Esophagus muscularis mucosa (tissue), 4 donors: ENCODE measurements at regions not wholly inside any gene's neighbourhood (a gene's known extent, or its start where the extent isn't known, plus 50 kb on each side); places are given as distances from the start of the nearest gene placed in this dataset.
A peak's percentile ranks its signal among the peaks of the same experiment; 100 is the strongest.

Experiments
- DNase-seq: peaks from one replicate; pipeline ENCODE4 v3.0.0-alpha.2; 2017; ENCODE audit errors: extremely low spot score
- H3K27ac ChIP-seq, 4 donors: fragments of 200-600 bp; sonication (generic); replicated peaks in 1 of 4; 1 replicate in 3 of 4; 2 replicates in 1 of 4; pipeline ENCODE4 v1.5.1; 2016 to 2019; ENCODE audit warnings: mild to moderate bottlenecking in 1 of 4
- H3K27me3 ChIP-seq, 4 donors: fragments of 200-600 bp; sonication (generic); one replicate each; pipeline versions ENCODE4 v1.5.1 to v1.6.0; 2016 to 2019
- H3K36me3 ChIP-seq, 4 donors: fragments of 200-600 bp; sonication (generic); one replicate each; pipeline ENCODE4 v1.5.1; 2016 to 2019
- H3K4me1 ChIP-seq, 4 donors: fragments of 200-600 bp; sonication (generic); one replicate each; pipeline ENCODE4 v1.5.1; 2016 to 2019
- H3K4me3 ChIP-seq, 4 donors: fragments of 200-600 bp; sonication (generic); 1 replicate in 2 of 4; 2 replicates in 2 of 4; pipeline ENCODE4 v1.5.1; 2016 to 2019; ENCODE audit warnings: mild to moderate bottlenecking in 4 of 4, moderate library complexity in 1 of 4
- H3K9me3 ChIP-seq, 4 donors: fragments of 200-600 bp; sonication (generic); 1 replicate in 3 of 4; 2 replicates in 1 of 4; pipeline ENCODE4 v1.5.1; 2016 to 2019
- CTCF ChIP-seq, 3 experiments: fragments of 200-600 bp in 2 of 3; fragments of 450-650 bp in 1 of 3; sonication (generic) in 2 of 3; IDR thresholded peaks; one replicate each; pipeline ENCODE4 v1.5.1; 2017 to 2019; ENCODE audit warnings: antibody characterized with exemption in 3 of 3, mild to moderate bottlenecking in 2 of 3, moderate library complexity in 1 of 3
- EP300 ChIP-seq: sonication (generic); formaldehyde crosslinking; IDR thresholded peaks from one replicate; pipeline ENCODE4 v1.6.1; 2017; ENCODE audit warnings: antibody characterized with exemption
- POLR2A ChIP-seq: fragments of 450-650 bp; IDR thresholded peaks from one replicate; pipeline ENCODE4 v1.6.1; 2017; ENCODE audit warnings: antibody characterized with exemption, moderate library complexity, mild to moderate bottlenecking, low read depth
- POLR2AphosphoS5 ChIP-seq, 2 donors: sonication (generic); formaldehyde crosslinking; IDR thresholded peaks; one replicate each; pipeline ENCODE4 v1.6.1; 2017; ENCODE audit warnings: antibody characterized with exemption in 2 of 2
- WGBS: methylation state at CpG from one replicate; pipeline ENCODE4 v1.1.5; 2018; 5-methylcytosine and 5-hydroxymethylcytosine counted together
- intact Hi-C: fragments of 100-400 bp; cut with DNase I; formaldehyde crosslinking; loops from one replicate; pipeline ENCODE4 v1.15.1; 2023

GRCh38 chr1:221621683-221622082 is 120.2 kb downstream of the DUSP10 start:
- DNase-seq: no peak
- Histone ChIP-seq H3K9me3 (no peaks in the 10 kb centered on the region), H3K27ac (peak overlapping the region in 3 of 4 donors; percentile 28 to 33 (median 32)), H3K36me3 (no peaks in the 10 kb centered on the region), H3K4me1 (peaks cover 0 to 15% (median 12%) of the 10 kb centered on the region in 4 donors), H3K27me3 (no peaks in the 10 kb centered on the region), H3K4me3 (no peak overlapping the region)
- TF ChIP-seq CTCF (IDR thresholded peaks at IDR 0.05) (no peak), POLR2AphosphoS5 (IDR thresholded peaks at IDR 0.05) (no peak), EP300 (no peak)
- intact Hi-C loops: no loop called here
- 93% methylated on average over 2 of the region's 2 CpGs for WGBS

GRCh38 chr1:221622389-221622788 is 119.5 kb downstream of the DUSP10 start:
- H3K4me1 ChIP-seq: peaks cover 0 to 15% (median 12%) of the 10 kb centered on the region in 4 donors
- no peak overlapping the region for H3K27ac ChIP-seq
- no peaks in the 10 kb centered on the region for H3K27me3 ChIP-seq
- TF ChIP-seq EP300 (no peak), CTCF (IDR thresholded peaks at IDR 0.05) (no peak), POLR2A (no peak), POLR2AphosphoS5 (IDR thresholded peaks at IDR 0.05) (no peak)
- no peaks in the 10 kb centered on the region for H3K36me3 ChIP-seq
- H3K4me3 ChIP-seq: no peak overlapping the region
- WGBS: 92% methylated on average over 2 of the region's 2 CpGs
- intact Hi-C loops: no loop called here
- DNase-seq: no peak
- H3K9me3 ChIP-seq: no peaks in the 10 kb centered on the region

GRCh38 chr1:221625026-221625425 is 116.9 kb downstream of the DUSP10 start:
- no peaks in the 10 kb centered on the region for H3K27me3 ChIP-seq
- no peaks in the 10 kb centered on the region for H3K9me3 ChIP-seq
- H3K27ac ChIP-seq: no peak overlapping the region
- DNase-seq: no peak
- TF ChIP-seq POLR2A (no peak), POLR2AphosphoS5 (IDR thresholded peaks at IDR 0.05) (no peak), CTCF (IDR thresholded peaks at IDR 0.05) (no peak), EP300 (no peak)
- intact Hi-C loops: no loop called here
- no peak overlapping the region for H3K4me3 ChIP-seq
- no peaks in the 10 kb centered on the region for H3K36me3 ChIP-seq
- peaks cover 0 to 15% (median 12%) of the 10 kb centered on the region in 4 donors for H3K4me1 ChIP-seq

- intact Hi-C loops: no loop called here
- 86% methylated on average over 1 of the region's 1 CpG for WGBS
- Histone ChIP-seq H3K36me3 (no peaks in the 10 kb centered on the region), H3K4me1 (peaks cover 0 to 7% (median 5%) of the 10 kb centered on the region in 4 donors), H3K4me3 (no peak overlapping the region), H3K27ac (no peak overlapping the region), H3K27me3 (no peaks in the 10 kb centered on the region), H3K9me3 (no peaks in the 10 kb centered on the region)
- DNase-seq: no peak
- TF ChIP-seq POLR2A (no peak), POLR2AphosphoS5 (IDR thresholded peaks at IDR 0.05) (no peak), EP300 (no peak), CTCF (IDR thresholded peaks at IDR 0.05) (no peak)
Measured at GRCh38 chr1:221626041-221626440, 115.8 kb downstream of the DUSP10 start.

- no peaks in the 10 kb centered on the region for H3K4me1 ChIP-seq
- no peak overlapping the region for H3K27ac ChIP-seq
- intact Hi-C loops: no loop called here
- no peaks in the 10 kb centered on the region for H3K9me3 ChIP-seq
- no peak for DNase-seq
- TF ChIP-seq CTCF (IDR thresholded peaks at IDR 0.05) (no peak), EP300 (no peak), POLR2AphosphoS5 (IDR thresholded peaks at IDR 0.05) (no peak), POLR2A (no peak)
- no peak overlapping the region for H3K4me3 ChIP-seq
- H3K27me3 ChIP-seq: no peaks in the 10 kb centered on the region
- H3K36me3 ChIP-seq: no peaks in the 10 kb centered on the region
Measured at GRCh38 chr1:221630236-221630635, 111.7 kb downstream of the DUSP10 start.
